ENCODE measurements at regions not wholly inside any gene's neighbourhood (a gene's known extent, or its start where the extent isn't known, plus 50 kb on each side); places are given as distances from the start of the nearest gene placed in this dataset.

- TF ChIP-seq CTCF (IDR thresholded peaks at IDR 0.05; ENCODE audit: low read depth, low read length) (no peak), EZH2phosphoT487 (IDR thresholded peaks at IDR 0.05; ENCODE audit: low read depth) (no peak)
Observed at GRCh38 chr5:37889612-37890317, 49.9 kb upstream of the GDNF start.

Data from OCI-LY3 (cell line).